GM18498 (cell line): ENCODE measurements at regions not wholly inside any gene's neighbourhood (a gene's known extent, or its start where the extent isn't known, plus 50 kb on each side); places are given as distances from the start of the nearest gene placed in this dataset.
"Not testable (repeated sequence)": the region's sequence is repeated elsewhere in the genome, so short reads cannot be mapped to it uniquely, and the experiment has no call there.

Experiments
- ATAC-seq: cut with Tn5 transposase; IDR thresholded peaks from one replicate; pipeline ENCODE4 v1.9.1; 2021; ENCODE audit warnings: mild to moderate bottlenecking, moderate library complexity; ENCODE audit not compliant: unreplicated experiment

DNA sequence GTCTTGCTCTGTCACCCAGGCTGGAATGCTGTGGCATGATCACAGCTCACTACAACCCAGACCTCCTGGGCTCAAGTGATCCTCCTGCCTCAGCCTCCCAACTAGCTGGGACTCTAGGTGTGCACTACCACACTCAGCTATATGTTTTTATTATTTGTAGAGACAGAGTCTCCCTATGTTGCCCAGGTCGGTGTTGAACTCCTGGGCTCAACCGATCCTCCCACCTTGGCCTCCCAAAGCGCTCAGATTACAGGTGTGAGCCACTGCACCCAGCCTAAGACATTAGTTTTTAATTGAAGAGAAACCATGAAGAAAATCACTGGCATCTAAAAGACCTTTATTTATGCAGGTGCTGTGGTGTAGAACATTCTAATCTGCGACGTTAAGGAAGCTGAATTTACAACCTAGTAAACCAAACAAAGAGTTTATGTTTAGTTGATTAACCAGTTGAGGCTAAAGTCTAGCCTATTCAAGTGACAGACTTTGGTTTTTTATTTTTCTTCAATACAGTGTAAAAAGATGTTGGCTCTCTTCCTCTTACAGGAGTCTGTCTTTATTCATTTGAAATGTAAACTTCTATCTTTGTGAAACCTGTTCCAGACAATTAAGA is 52.5 kb upstream of the NBL1 start:
- no peak for ATAC-seq

DNA sequence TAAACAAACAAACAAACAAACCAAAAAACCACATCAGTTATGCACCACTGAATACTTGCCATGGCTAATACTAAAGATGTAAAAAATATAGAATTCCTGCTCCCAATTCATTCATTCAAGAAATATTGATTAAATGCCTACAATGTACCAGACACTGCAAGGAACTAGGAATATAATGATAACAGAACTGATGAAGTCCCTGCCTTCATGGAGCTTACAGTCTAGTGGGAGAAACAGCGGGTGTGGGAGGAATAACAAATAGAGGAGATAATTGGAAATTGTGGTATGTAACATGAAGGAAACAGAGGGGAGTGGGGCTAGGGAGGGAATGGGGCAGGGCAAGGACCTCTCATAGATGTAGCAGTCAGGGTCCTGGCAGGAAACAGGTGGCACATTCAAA is 58.6 kb upstream of the NBL1 start:
- ATAC-seq, result no peak

DNA sequence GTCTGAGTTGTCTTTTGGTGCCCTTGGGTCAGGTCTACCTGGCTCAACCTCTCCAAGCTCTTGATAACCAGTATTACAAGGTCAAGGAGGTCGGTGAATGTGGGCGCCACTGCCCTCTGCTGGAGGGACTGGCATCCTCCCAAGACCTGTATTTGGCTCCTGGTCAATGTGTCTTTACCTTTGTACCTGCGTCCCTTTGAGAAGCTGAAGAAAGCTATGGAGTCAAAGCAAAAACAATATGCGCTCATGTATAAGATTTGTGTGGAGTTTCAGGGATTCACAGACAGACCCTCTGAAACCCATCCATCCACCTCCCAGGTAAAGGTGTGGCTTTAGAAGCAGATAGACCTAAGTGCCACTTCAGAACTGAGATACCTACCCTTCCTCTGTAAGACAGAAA is 61.8 kb upstream of the NBL1 start:
- ATAC-seq, result peak; percentile 45

DNA sequence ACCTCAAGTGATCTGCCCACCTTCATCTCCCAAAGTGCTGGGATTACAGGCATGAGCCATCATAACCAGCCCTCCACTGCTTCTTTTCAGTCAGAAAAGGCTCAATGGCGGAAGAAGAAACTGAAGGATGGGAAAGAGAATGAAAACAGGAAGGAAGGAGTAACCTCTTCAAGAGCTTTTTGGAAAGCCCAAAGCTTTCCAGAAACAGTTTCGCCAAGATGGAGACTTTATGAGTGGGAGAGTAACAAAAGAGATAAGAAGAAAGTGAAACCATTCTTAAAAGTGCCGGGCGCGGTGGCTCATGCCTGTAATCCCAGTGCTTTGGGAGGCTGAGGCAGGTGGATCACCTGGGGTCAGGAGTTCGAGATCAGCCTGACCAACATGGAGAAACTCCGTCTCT is 62.7 kb upstream of the NBL1 start:
- no peak for ATAC-seq

DNA sequence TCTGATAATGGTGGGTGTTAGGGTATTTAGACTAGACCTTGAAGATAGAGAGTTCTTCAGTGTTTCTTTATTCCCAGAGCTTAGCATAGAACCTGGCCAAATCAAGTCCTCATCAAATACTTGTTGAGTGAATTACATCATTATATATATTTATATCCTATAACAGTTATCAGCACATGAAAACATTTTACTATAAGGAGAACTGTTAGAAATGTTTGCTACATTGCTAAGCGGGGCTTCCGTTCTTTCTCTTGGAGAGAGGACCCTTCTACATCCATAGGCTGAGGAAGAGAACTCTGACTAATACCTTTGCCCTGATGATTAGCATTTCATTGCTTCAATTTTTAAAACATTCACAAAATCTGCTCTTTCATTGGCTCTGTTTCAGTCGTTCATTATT is 66.5 kb upstream of the NBL1 start:
- no peak for ATAC-seq

DNA sequence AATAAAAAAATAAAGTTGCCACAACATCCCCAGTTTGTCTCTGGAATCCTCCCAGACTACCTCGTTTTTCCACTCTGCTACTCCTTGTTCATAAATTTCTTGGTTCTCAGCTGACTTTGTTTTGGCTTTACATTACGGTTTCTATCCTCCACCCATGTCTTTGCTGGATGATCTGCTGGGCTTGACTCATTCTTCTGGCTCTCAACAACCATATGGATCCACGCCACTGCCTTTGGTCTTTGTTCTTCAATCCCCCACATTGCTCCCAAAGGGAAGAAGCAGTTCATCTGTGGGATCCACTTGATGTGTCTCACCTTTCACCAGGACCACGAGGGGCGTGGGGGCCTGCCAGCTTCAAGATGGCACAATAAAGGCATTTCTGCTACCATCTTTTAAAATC is 67.1 kb upstream of the NBL1 start:
- no peak for ATAC-seq

DNA sequence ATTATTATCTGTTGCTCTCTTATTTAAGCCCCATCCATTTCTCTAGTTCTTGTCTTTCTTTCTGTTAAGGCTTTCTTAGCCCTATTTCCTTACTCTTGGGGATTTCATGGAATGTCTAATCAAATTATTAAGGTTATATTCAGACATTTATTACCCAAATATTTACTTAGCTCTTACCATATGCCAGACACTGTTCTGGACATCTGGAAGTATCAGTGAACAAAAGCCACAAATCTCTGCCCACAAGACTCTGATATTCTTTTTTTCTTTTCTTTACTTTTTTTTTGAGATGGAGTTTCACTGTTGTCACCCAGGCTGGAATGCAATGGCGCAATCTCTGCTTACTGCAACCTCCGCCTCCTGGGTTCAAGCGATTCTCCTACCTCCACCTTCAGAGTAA is 74.3 kb upstream of the NBL1 start:
- ATAC-seq, result no peak

DNA sequence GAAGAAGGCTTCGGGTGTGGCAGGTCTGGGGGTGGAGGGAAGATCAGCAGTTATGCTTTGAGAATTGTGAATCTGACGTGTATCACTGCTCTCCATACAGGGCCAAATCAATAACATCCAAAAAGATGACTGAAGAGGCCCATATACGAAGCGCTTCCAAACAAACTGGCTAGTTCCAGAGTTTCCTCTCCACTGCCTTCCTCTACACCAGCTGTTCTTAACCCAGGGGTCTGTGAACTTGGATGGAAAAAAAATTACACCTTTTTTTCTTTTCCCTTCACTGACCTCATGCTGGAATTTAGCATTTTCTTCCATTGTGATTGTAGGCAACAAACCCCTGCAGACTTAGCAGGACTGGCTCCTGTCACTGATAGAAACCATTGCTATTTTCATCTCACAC is 77.1 kb upstream of the NBL1 start:
- ATAC-seq, result no peak

DNA sequence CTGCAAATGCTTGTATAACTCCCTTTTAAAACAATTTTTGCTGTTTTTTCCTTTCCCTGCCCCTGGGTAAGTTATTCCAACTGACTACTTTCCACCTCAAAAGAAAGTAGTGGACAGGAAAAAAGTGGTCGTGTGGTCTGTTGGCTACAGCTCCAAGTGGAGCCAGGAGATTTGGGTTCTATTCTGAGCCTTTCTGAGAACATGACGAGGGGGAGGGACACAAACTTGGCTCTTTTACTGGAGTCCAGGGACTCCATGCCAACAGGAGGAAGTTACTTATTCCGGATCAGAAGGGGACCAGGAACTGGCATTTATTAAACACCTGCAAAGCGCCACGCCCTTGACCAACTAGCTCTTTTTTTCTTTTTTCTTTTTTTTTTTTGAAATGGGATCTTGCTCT is 79.0 kb upstream of the CAPZB start:
- no peak for ATAC-seq

DNA sequence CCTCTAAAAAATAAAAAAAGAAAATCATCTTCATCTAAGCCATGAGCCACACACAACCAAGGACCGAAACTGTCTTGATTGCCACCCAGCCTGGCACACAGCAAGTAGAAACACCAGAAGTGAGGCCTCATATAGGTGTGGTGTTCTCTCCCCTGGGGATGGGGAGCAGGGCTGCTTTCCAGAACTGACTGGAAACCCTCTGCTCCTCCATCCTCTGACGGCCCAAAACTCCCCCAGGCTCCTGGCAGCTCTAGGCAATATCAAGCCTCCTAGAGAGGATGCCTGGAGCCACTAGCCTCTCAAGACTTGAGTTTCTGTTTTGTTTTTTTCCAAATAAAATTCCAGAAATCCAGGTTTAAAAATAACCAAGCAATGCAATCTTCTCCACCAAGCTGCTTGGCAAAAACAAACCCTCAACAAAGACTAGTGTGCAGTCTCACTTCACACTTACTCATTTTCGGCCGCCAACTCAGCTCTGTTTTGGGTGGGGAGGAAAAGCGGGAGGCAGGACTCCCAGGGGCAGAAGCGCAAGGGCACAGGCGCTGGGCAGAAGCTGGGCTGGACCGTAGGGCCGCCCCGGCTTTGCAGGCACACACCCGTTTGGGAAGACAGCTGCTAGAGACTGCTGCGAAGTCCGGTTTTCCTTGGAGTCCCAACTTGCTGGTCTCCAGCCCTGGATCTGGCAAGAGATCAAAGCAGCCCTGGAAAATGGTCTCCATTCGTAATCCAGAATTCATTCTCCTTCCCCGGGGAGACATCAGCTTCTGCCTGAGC is 78.2 kb upstream of the CAPZB start:
- no peak for ATAC-seq

DNA sequence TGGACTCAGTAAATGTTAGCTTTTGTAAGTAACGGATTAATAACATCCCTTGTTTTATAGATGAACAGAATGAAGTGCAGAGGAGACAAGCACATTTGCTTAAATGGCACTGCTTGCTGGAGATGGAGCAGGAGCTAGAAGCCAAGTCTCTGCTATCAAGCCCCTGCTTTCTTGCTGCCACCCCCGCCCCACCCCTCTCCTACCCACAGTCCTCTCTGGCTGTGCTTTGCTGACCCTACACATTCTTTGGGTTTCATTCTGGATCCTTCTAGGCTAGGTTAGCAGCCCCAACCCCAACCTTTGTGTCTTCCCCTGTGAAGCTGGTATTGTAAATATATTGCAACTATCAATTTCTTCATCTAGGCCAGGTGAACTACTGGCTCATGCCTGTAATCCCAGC is 77.5 kb upstream of the CAPZB start:
- ATAC-seq, result no peak

DNA sequence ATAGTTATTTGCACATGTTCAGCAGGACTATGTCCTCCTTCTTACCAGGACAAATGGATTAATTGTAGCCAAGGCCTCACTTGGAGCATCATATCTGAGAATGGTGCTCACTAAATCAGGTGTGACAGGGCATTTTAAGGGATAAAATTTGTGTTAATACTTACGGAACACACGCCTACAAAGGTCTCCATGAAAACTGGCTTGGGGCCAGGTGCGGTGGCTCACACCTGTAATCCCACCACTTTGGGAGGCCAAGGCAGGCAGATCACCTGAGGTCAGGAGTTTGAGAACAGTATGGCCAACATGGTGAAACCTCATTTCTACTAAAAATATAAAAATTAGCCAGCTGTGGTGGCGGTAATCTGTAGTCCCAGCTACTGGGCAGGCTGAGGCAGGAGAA is 75.1 kb upstream of the CAPZB start:
- no peak for ATAC-seq

DNA sequence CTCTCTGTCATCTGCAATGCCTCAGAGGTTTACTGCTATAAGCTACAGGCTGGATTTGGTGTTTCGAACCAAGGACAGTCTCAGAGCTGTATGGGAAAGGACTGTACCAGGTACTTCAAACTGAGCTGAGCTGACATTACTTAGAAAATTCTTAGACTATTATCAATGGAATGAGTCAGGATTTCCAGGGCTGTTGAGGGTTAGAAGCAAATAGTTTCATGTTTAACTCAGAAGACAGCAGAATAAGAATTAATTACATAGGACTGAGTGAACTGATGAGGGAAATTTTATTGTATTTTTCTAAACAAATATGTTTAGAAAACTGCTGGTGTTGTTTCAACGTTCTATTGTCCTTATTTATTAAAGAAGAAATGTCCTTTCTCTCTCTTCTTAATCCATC is 74.3 kb upstream of the CAPZB start:
- ATAC-seq, result no peak

DNA sequence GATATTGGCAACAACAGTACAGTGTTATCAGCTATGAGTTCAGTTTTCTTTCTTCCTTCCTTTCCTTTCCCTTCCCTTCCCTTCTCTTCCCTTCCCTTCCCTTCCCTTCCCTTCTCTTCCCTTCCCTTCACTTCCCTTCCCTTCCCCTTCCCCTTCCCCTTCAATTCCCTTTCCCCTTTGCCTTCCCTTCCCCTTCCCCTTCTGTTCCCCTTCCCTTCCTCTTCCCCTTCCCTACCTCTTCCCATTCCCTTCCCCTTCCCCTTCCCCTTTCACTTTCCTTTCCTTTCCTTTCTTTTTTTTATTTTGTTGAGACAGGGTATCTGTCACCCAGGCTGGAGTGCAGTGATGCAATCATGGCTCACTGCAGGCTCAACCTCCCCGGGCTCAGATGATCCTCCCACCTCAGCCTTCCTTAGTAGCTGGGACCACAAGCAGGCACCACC is 72.3 kb upstream of the CAPZB start:
- no peak for ATAC-seq

DNA sequence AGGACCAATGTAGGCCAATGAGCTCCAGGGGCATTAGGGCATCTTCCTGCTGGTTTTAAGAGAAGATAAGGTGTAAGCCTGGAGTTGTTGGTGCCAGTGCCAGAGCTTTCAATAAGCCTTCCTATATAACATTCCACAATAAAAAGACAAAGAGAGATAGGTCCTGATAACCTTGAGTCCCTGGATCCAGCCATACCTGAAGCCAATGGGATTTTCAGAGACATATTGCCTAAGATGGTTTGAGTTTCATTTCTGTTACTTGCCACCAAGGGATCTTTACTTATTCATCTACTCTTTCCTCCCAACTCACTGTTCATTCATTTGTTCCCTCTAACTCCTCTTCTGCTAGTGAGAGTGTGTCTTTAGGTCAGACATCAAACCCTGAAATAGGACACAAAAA is 68.8 kb upstream of the CAPZB start:
- no peak for ATAC-seq

DNA sequence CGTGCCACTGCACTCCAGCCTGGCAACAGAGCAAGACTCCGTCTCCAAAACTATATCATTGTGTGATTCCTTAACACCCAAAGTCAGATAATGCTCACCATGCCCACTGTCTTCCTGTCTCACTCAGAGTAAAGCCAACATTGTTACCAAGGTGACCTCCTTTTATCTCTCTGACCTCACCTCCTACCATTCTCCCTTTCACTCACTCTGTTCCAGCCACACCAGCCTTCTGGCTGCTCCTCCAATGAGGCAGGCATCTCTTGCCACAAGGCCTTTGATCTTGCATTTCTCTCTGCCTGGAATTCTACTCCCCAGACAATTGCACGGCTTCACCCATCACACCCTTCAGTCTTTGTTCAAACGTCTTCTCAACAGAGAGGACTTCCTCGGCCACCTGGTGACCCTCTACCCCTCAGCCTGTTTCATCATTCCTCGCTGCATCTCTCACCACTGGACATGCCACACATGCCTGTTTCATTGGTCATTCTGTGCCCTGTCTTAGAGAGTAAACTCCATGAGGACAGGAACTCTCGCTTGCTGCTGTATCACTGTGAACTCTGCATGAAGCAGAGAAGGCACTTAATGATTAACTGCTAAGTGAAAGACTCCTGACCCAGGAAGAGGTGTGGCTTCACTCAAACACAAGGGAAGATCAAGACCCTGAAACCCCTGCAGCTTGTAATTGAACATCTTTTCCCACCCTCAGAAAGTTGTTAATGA is 67.1 kb upstream of the CAPZB start:
- no peak for ATAC-seq

DNA sequence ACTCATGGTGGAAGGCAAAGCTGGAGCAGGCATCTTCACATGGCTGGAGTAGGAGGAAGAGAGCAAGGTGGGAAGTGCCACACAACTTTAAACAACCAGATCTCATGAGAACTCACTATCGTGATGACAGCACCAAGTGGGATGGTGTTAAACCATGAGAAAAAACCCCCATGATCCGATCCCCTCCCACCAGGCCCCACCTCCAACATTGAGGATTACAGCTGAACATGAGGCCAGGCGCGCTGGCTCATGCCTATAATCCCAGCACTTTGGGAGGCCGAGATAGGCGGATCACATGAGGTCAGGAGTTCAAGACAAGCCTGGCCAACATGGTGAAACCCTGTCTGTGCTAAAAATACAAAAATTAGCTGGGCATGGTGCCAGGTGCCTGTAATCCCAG is 66.5 kb upstream of the CAPZB start:
- not testable (repeated sequence) for ATAC-seq

DNA sequence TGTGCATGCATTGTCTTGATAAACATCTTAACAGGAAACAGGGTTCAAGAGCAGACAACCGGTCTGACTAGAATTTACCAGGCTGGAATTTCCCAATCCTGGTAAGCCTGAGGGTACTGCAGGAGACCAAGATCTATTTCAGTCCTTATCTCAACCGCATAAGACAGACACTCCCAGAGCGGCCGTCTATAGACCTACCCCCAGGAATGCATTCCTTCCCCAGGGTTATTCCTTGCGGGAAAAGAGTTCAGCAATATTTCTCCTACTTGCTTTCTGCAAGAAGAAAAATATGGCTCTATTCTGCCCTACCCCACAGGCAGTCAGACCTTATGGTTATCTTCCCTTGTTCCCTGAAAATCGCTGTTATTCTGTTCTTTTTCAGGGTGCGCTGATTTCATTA is 65.1 kb upstream of the CAPZB start:
- ATAC-seq, result not testable (repeated sequence)

DNA sequence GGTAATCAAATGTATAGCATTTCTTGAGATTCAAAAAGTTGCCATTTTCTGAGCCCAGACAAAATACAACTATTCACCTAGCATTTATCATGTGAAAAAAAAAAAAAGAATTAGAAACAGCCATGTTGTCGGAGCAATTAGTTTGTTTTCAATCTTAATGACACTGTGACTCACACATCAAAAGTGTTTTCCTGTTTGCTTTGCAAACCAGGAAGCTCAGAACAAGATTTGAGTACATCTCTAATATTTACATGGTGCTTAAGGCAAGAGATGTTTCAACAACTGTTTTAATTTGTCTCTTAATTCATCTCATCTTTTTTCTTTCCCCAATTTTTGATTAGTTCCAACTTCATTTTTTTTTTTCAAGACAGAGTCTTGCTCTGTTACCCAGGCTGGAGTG is 62.5 kb upstream of the CAPZB start:
- no peak for ATAC-seq

DNA sequence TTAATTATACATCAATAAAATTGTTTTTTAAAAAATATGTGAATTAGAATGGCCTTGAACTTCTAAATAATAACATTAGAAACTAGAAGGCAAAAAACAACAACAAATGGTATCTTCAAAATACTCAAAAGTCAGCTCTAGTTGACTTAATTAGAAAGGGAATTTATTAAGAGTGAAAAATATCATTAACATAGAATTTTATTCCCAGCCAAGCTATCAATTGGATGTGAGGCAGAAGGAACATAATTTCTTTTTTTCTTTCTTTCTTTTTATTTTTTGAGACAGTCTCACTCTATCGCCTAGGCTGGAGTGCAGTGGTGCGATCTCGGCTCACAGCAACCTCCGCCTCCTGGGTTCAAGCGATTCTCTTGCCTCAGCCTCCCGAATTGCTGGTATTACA is 51.2 kb upstream of the CAPZB start:
- ATAC-seq, result no peak

DNA sequence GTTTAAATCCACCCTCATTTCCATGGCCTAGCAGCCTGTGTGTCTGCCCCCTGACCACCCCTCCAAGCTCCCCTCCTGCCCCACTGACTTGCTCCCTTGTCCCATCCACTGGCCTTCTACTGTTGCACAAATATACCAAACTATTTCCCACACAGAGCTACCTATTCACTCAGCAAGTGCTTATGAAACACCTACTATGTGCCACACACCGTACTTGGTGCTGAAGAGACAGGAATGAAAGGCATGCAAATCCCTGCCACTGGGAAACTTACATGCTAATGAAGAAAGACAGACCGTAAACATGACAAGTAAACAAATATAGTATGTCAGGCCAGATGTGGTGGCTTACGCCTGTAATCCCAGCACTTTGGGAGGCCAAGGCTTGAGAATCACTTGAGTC is 49.9 kb upstream of the CAPZB start:
- ATAC-seq, result no peak
